Tibial nerve (tissue), 4 donors: ENCODE measurements at regions not wholly inside any gene's neighbourhood (a gene's known extent, or its start where the extent isn't known, plus 50 kb on each side); places are given as distances from the start of the nearest gene placed in this dataset.

Source experiments
- DNase-seq, 2 donors: peaks; one replicate each; pipeline ENCODE4 v3.0.0-alpha.2; 2019; ENCODE audit warnings: low spot score in 2 of 2
- H3K27ac ChIP-seq, 4 donors: fragments of 200-600 bp; sonication (generic) in 3 of 4; one replicate each; pipeline ENCODE4 v1.5.1; 2017 to 2019; ENCODE audit warnings: mild to moderate bottlenecking in 1 of 4
- H3K27me3 ChIP-seq, 2 donors: fragments of 200-600 bp; sonication (generic) in 1 of 2; one replicate each; pipeline versions ENCODE4 v1.5.1 to v1.6.0; 2017 to 2019
- H3K36me3 ChIP-seq, 3 donors: fragments of 200-600 bp; sonication (generic); one replicate each; pipeline ENCODE4 v1.5.1; 2018 to 2019
- H3K4me1 ChIP-seq, 4 donors: fragments of 200-600 bp; sonication (generic) in 3 of 4; one replicate each; pipeline ENCODE4 v1.5.1; 2017 to 2019
- H3K4me3 ChIP-seq, 4 donors: fragments of 200-600 bp; sonication (generic) in 3 of 4; one replicate each; pipeline ENCODE4 v1.5.1; 2017 to 2019; ENCODE audit warnings: mild to moderate bottlenecking in 1 of 4, moderate library complexity in 1 of 4
- H3K9me3 ChIP-seq, 4 donors: fragments of 200-600 bp; sonication (generic) in 3 of 4; one replicate each; pipeline ENCODE4 v1.5.1; 2017 to 2019
- CTCF ChIP-seq, 5 experiments: fragments of 200-600 bp in 3 of 5; fragments of 450-650 bp in 2 of 5; sonication (generic) in 3 of 5; IDR thresholded peaks; one replicate each; pipeline ENCODE4 v1.5.1; 2016 to 2019; ENCODE audit warnings: antibody characterized with exemption in 5 of 5, mild to moderate bottlenecking in 3 of 5, moderate library complexity in 2 of 5
- EP300 ChIP-seq, 2 donors: sonication (generic); formaldehyde crosslinking; IDR thresholded peaks; one replicate each; pipeline ENCODE4 v1.6.1; 2017; ENCODE audit warnings: antibody characterized with exemption in 2 of 2, mild to moderate bottlenecking in 1 of 2
- POLR2A ChIP-seq, 2 donors: fragments of 450-650 bp; IDR thresholded peaks; one replicate each; pipeline ENCODE4 v1.6.1; 2017; ENCODE audit warnings: antibody characterized with exemption in 2 of 2, mild to moderate bottlenecking in 2 of 2, moderate library complexity in 2 of 2
- WGBS, 2 donors: methylation state at CpG; one replicate each; pipeline ENCODE4 v1.1.5; 2018; 5-methylcytosine and 5-hydroxymethylcytosine counted together

- DNase-seq: no peak
- TF ChIP-seq CTCF (IDR thresholded peaks at IDR 0.05): no peak
- no peak for TF ChIP-seq EP300 (IDR thresholded peaks at IDR 0.05)
- no peak for TF ChIP-seq POLR2A (IDR thresholded peaks at IDR 0.05)
- Histone ChIP-seq H3K27me3 (no peaks in the 10 kb centered on the region), H3K4me3 (no peak overlapping the region), H3K36me3 (no peaks in the 10 kb centered on the region), H3K4me1 (no peaks in the 10 kb centered on the region), H3K27ac (no peak overlapping the region), H3K9me3 (no peaks in the 10 kb centered on the region)
- 86 to 89% methylated on average over 10 of the region's 10 CpGs for WGBS, 2 donors
Observed at GRCh38 chr21:22679207-22679606, 1681.0 kb downstream of the NCAM2 start.

GRCh38 chr21:22691658-22692057, 1693.4 kb downstream of the NCAM2 start:
- H3K27me3 ChIP-seq: no peaks in the 10 kb centered on the region
- no peak for DNase-seq
- no peak overlapping the region for H3K27ac ChIP-seq
- no peak for TF ChIP-seq CTCF (IDR thresholded peaks at IDR 0.05)
- no peak for TF ChIP-seq EP300 (IDR thresholded peaks at IDR 0.05)
- TF ChIP-seq POLR2A (IDR thresholded peaks at IDR 0.05): no peak
- no peak overlapping the region for H3K4me3 ChIP-seq
- no peaks in the 10 kb centered on the region for H3K4me1 ChIP-seq
- H3K9me3 ChIP-seq: peaks cover 0 to 23% (median 6%) of the 10 kb centered on the region in 4 donors
- no peaks in the 10 kb centered on the region for H3K36me3 ChIP-seq

GRCh38 chr21:22703521-22703920, 1705.3 kb downstream of the NCAM2 start:
- TF ChIP-seq POLR2A (IDR thresholded peaks at IDR 0.05): no peak
- no peak for TF ChIP-seq EP300 (IDR thresholded peaks at IDR 0.05)
- TF ChIP-seq CTCF (IDR thresholded peaks at IDR 0.05): no peak
- WGBS, 2 donors: 84 to 87% methylated on average over 2 of the region's 2 CpGs
- DNase-seq: no peak

GRCh38 chr21:22710721-22711120, 1712.5 kb downstream of the NCAM2 start:
- TF ChIP-seq CTCF (IDR thresholded peaks at IDR 0.05): no peak
- no peak for TF ChIP-seq EP300 (IDR thresholded peaks at IDR 0.05)
- no peak for TF ChIP-seq POLR2A (IDR thresholded peaks at IDR 0.05)
- DNase-seq: no peak
- no peaks in the 10 kb centered on the region for H3K27me3 ChIP-seq
- peaks cover 0 to 4% (median 0%) of the 10 kb centered on the region in 4 donors for H3K4me1 ChIP-seq
- no peak overlapping the region for H3K27ac ChIP-seq
- H3K36me3 ChIP-seq: no peaks in the 10 kb centered on the region
- H3K4me3 ChIP-seq: no peak overlapping the region
- WGBS, 2 donors: 31 to 42% methylated on average over 3 of the region's 3 CpGs
- H3K9me3 ChIP-seq: no peaks in the 10 kb centered on the region

More at GRCh38 chr21:22703521-22703920, 1705.3 kb downstream of the NCAM2 start:
- H3K4me3 ChIP-seq: no peak overlapping the region
- H3K9me3 ChIP-seq: no peaks in the 10 kb centered on the region
- H3K36me3 ChIP-seq: no peaks in the 10 kb centered on the region
- no peak overlapping the region for H3K27ac ChIP-seq
- H3K27me3 ChIP-seq: no peaks in the 10 kb centered on the region
- no peaks in the 10 kb centered on the region for H3K4me1 ChIP-seq

GRCh38 chr21:22711636-22712035, 1713.4 kb downstream of the NCAM2 start:
- no peaks in the 10 kb centered on the region for H3K27me3 ChIP-seq
- DNase-seq: no peak

More at GRCh38 chr21:22711636-22712035, 1713.4 kb downstream of the NCAM2 start:
- Histone ChIP-seq H3K4me3 (no peak overlapping the region), H3K36me3 (no peaks in the 10 kb centered on the region), H3K27ac (no peak overlapping the region), H3K9me3 (no peaks in the 10 kb centered on the region), H3K4me1 (peaks cover 0 to 4% (median 0%) of the 10 kb centered on the region in 4 donors)
- TF ChIP-seq CTCF (IDR thresholded peaks at IDR 0.05): no peak
- no peak for TF ChIP-seq EP300 (IDR thresholded peaks at IDR 0.05)
- TF ChIP-seq POLR2A (IDR thresholded peaks at IDR 0.05): no peak
